Tibial nerve (tissue), 3 donors: ENCODE measurements at regions not wholly inside any gene's neighbourhood (a gene's known extent, or its start where the extent isn't known, plus 50 kb on each side); places are given as distances from the start of the nearest gene placed in this dataset.

Source experiments
- EP300 ChIP-seq, 2 donors: sonication (generic); formaldehyde crosslinking; IDR thresholded peaks; one replicate each; pipeline ENCODE4 v1.6.1; 2017; ENCODE audit warnings: antibody characterized with exemption in 2 of 2, mild to moderate bottlenecking in 1 of 2
- POLR2A ChIP-seq, 2 donors: fragments of 450-650 bp; IDR thresholded peaks; one replicate each; pipeline ENCODE4 v1.6.1; 2017; ENCODE audit warnings: antibody characterized with exemption in 2 of 2, mild to moderate bottlenecking in 2 of 2, moderate library complexity in 2 of 2

DNA sequence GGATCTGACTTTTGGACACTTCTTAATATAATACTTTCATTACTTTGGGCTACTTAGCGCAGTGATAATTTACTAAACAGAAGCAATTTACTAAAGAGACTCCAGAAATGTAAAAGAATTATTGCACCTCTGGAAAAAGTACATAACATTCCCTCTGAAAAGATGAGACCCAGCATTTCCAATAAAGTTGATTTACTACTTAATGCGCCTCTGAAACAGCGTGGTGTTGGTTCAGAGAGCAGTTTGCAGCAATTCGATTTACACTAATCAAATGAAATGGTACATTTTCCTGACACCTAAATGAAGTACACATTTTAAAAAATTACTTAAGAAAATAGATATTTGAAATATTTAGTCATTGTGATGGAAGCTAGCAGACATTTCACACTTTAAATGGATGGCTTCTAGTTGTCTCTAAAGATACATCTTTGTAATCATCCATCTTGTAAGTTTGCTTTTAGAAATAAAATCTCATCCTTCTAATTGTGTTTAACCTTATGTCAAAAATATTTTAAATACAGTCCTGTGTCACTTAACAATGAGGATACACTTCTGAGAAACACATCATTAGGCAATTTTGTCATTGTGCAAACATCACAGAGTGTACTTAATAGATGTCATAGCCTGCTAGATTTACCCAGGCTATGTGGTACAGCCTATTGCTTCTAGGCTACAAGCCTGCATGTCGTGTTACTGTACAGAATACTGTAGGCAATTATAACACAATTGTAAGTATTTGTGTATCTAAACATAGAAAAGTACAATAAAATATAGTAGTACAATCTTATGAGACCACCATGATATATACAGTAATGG is 284.6 kb upstream of the UBE2E3 start:
- TF ChIP-seq POLR2A (IDR thresholded peaks at IDR 0.05) = no peak
- no peak for TF ChIP-seq EP300 (IDR thresholded peaks at IDR 0.05)
